Endothelial cell of umbilical vein (primary cell): ENCODE measurements at regions not wholly inside any gene's neighbourhood (a gene's known extent, or its start where the extent isn't known, plus 50 kb on each side); places are given as distances from the start of the nearest gene placed in this dataset.

Experiments
- BruUV-seq: library from RNA; stranded (reverse); fragments of 400-500 nt; replicated peaks from 2 replicates; lab custom pipeline; 2021; lab: Mats Ljungman, UMichigan
- CTCF ChIA-PET: fragments of 300-600, 350-600 bp; sonication (Branson Sonifier 250); formaldehyde crosslinking; loops from one replicate; lab custom pipeline; 2021; ENCODE audit warnings: antibody characterized with exemption, inconsistent platforms; lab: Charles Lee
- POLR2A ChIA-PET: fragments of 300-600, 350-600 bp; sonication (Branson Sonifier 250); formaldehyde crosslinking; loops from one replicate; lab custom pipeline; 2021; ENCODE audit warnings: antibody characterized with exemption, inconsistent platforms; lab: Charles Lee
- DNase-seq: peaks from one replicate; pipeline ENCODE4 v3.0.0-alpha.2; 2011; ENCODE audit warnings: low read depth, low spot score
- FAIRE-seq: peaks from 2 replicates; lab custom pipeline; 2011; peaks lifted over from hg19 to GRCh38; lab: Jason Lieb, UNC
- H2AFZ ChIP-seq: 2 replicates; pipeline ENCODE4 v1.6.0; 2012; ENCODE audit warnings: low read depth, low read length, control low read depth, inconsistent platforms
- H3K27ac ChIP-seq: 2 replicates; pipeline ENCODE4 v1.5.1; 2011; ENCODE audit warnings: low read depth, mild to moderate bottlenecking, control low read depth, low read length, moderate library complexity; ENCODE audit not compliant: insufficient read depth
- H3K27me3 ChIP-seq, 2 experiments: 2 replicates each; pipeline versions ENCODE4 v1.6.0 to v1.6.1; 2011; ENCODE audit warnings: low read length in 2 of 2, mixed read lengths in 1 of 2; ENCODE audit not compliant: control insufficient read depth in 2 of 2, insufficient read depth in 2 of 2
- H3K36me3 ChIP-seq, 2 experiments: 2 replicates in 1 of 2; 3 replicates in 1 of 2; pipeline ENCODE4 v1.5.1; 2011; ENCODE audit warnings: low read length in 2 of 2, mild to moderate bottlenecking in 1 of 2, moderate library complexity in 1 of 2; ENCODE audit not compliant: control insufficient read depth in 2 of 2, insufficient read depth in 2 of 2; ENCODE audit errors: extremely low read depth in 1 of 2
- H3K4me1 ChIP-seq: 3 replicates; pipeline ENCODE4 v1.5.1; 2011; ENCODE audit warnings: mild to moderate bottlenecking, low read length; ENCODE audit not compliant: control insufficient read depth, insufficient read depth; ENCODE audit errors: extremely low read depth
- H3K4me2 ChIP-seq: 2 replicates; pipeline ENCODE4 v1.6.1; 2011; ENCODE audit warnings: low read length, control low read depth, mixed read lengths; ENCODE audit not compliant: insufficient read depth
- H3K4me3 ChIP-seq, 3 experiments: fragments of 200-600 bp in 1 of 3; sonication (generic), shearing (Covaris generic) in 1 of 3; replicated peaks in 1 of 3; 2 replicates each; pipeline ENCODE4 v1.5.1; 2011 to 2016; ENCODE audit warnings: control low read depth in 3 of 3, low read length in 3 of 3, mild to moderate bottlenecking in 2 of 3, inconsistent platforms in 1 of 3, low read depth in 1 of 3, moderate library complexity in 1 of 3; ENCODE audit not compliant: insufficient read depth in 1 of 3
- H3K79me2 ChIP-seq: 2 replicates; pipeline ENCODE4 v1.6.0; 2012; ENCODE audit warnings: low read length, inconsistent platforms; ENCODE audit not compliant: control insufficient read depth, insufficient read depth
- H3K9ac ChIP-seq: replicated peaks from 2 replicates; pipeline ENCODE3; 2011; ENCODE audit warnings: low read length, control low read depth; ENCODE audit not compliant: insufficient read depth; ENCODE audit errors: extremely low read depth
- H3K9me1 ChIP-seq: replicated peaks from 3 replicates; pipeline ENCODE4 v1.6.0; 2011; ENCODE audit warnings: mild to moderate bottlenecking, low read length; ENCODE audit not compliant: control insufficient read depth, insufficient read depth; ENCODE audit errors: extremely low read depth
- H3K9me3 ChIP-seq: replicated peaks from 2 replicates; pipeline ENCODE4 v1.5.1; 2012; ENCODE audit warnings: low read length, inconsistent platforms; ENCODE audit not compliant: control insufficient read depth, insufficient read depth
- H4K20me1 ChIP-seq: replicated peaks from 2 replicates; pipeline ENCODE3; 2011; ENCODE audit warnings: mild to moderate bottlenecking, low read length; ENCODE audit not compliant: control insufficient read depth, insufficient read depth; ENCODE audit errors: extremely low read depth
- CTCF ChIP-seq, 2 donors: IDR thresholded peaks; 1 replicate in 1 of 2; 2 replicates in 1 of 2; pipeline ENCODE4 v1.5.1; 2011; ENCODE audit warnings: low read length in 2 of 2, mild to moderate bottlenecking in 2 of 2, moderate library complexity in 2 of 2, control low read depth in 1 of 2, inconsistent platforms in 1 of 2, low read depth in 1 of 2; ENCODE audit not compliant: insufficient read depth in 1 of 2; ENCODE audit errors: extremely low read depth in 1 of 2
- EZH2 ChIP-seq: IDR thresholded peaks from 2 replicates; pipeline ENCODE4 v1.6.1; 2012; ENCODE audit warnings: borderline replicate concordance, low read depth, mild to moderate bottlenecking, moderate library complexity, low read length, inconsistent platforms; ENCODE audit not compliant: severe bottlenecking
- FOS ChIP-seq: IDR thresholded peaks from 2 replicates; pipeline ENCODE4 v1.6.1; 2011; ENCODE audit warnings: mild to moderate bottlenecking, low read length, moderate library complexity, borderline replicate concordance; ENCODE audit not compliant: insufficient read depth
- GATA2 ChIP-seq: IDR thresholded peaks from 2 replicates; pipeline ENCODE4 v1.7.0; 2011; ENCODE audit warnings: low read depth, mild to moderate bottlenecking, moderate library complexity, mixed read lengths, low read length; ENCODE audit not compliant: insufficient read length, insufficient read depth
- JUN ChIP-seq: IDR thresholded peaks from 2 replicates; pipeline ENCODE4 v1.6.1; 2011; ENCODE audit warnings: borderline replicate concordance, low read depth; ENCODE audit not compliant: insufficient read length, insufficient read depth
- MAX ChIP-seq: IDR thresholded peaks from 2 replicates; pipeline ENCODE4 v1.6.1; 2011; ENCODE audit not compliant: insufficient read depth, insufficient read length
- MYC ChIP-seq: IDR thresholded peaks from one replicate; pipeline ENCODE4 v1.6.1; 2011; ENCODE audit warnings: mild to moderate bottlenecking, low read depth, low read length
- POLR2A ChIP-seq: IDR thresholded peaks from 2 replicates; pipeline ENCODE4 v1.6.1; 2012; ENCODE audit warnings: low read depth, mild to moderate bottlenecking, control low read depth, low read length
- POLR2AphosphoS5 ChIP-seq: IDR thresholded peaks from 2 replicates; pipeline ENCODE4 v1.6.1; 2012; ENCODE audit warnings: low read depth, mild to moderate bottlenecking, control low read depth, low read length, moderate library complexity; ENCODE audit not compliant: insufficient read depth
- dilution Hi-C: fragments of 300-500 bp; cut with MboI; formaldehyde crosslinking; loops from one replicate; pipeline ENCODE4 v1.15.0; 2019; ENCODE audit warnings: low sequenced_read_pairs; ENCODE audit not compliant: extremely low pct_ligation_motif_present
- intact Hi-C: fragments of 100-400 bp; cut with micrococcal nuclease; formaldehyde crosslinking; loops from one replicate; pipeline ENCODE4 v1.10.0; 2022

GRCh38 chr2:216932113-216932862 lies 72.4 kb upstream of the TNP1 start:
- ChIA-PET CTCF (interaction anchor here (1.4 kb wide), 1 partner anchor 11 kb away, joined by 3 read pairs; no protein-coding TSS in a partner anchor), POLR2A (no interaction called here)
- BruUV-seq: no TSS peak
- intact Hi-C loops: no loop called here
- H3K4me2 ChIP-seq: no peak overlapping the region
- H4K20me1 ChIP-seq: no peaks in the 10 kb centered on the region
- no peak overlapping the region for H3K9ac ChIP-seq
- no peak overlapping the region for H3K27ac ChIP-seq
- no peaks in the 10 kb centered on the region for H3K4me1 ChIP-seq
- no peak overlapping the region for H3K4me3 ChIP-seq
- no peak overlapping the region for H2AFZ ChIP-seq
- no peaks in the 10 kb centered on the region for H3K79me2 ChIP-seq
- no peaks in the 10 kb centered on the region for H3K27me3 ChIP-seq
- DNase-seq (no peak), FAIRE-seq (no peak)
- TF ChIP-seq GATA2 (no peak), EZH2 (no peak), POLR2A (no peak)
- H3K36me3 ChIP-seq: no peaks in the 10 kb centered on the region
- H3K9me3 ChIP-seq: no peaks in the 10 kb centered on the region
- dilution Hi-C loops: no loop called here
- no peaks in the 10 kb centered on the region for H3K9me1 ChIP-seq

- Histone ChIP-seq H3K27ac (no peak overlapping the region), H2AFZ (no peak overlapping the region), H3K9ac (no peak overlapping the region), H3K9me3 (no peaks in the 10 kb centered on the region), H3K4me2 (no peak overlapping the region), H3K4me1 (no peaks in the 10 kb centered on the region), H3K36me3 (no peaks in the 10 kb centered on the region), H3K79me2 (no peaks in the 10 kb centered on the region), H3K4me3 (no peak overlapping the region), H3K9me1 (no peaks in the 10 kb centered on the region), H4K20me1 (no peaks in the 10 kb centered on the region), H3K27me3 (no peaks in the 10 kb centered on the region)
- intact Hi-C loops (no loop called here), dilution Hi-C loops (no loop called here)
- FAIRE-seq (no peak), DNase-seq (no peak)
- ChIA-PET CTCF (interaction anchor here (1.0 kb wide), 1 partner anchor 236 kb away, joined by 3 read pairs; no protein-coding TSS in a partner anchor), POLR2A (no interaction called here)
- TF ChIP-seq FOS (no peak), MAX (no peak), POLR2AphosphoS5 (no peak), POLR2A (no peak), CTCF (IDR thresholded peaks at IDR 0.05; ENCODE audit: extremely low read depth in 1 of 2, insufficient read depth in 1 of 2, low read depth in 1 of 2, low read length in 2 of 2) (no peak), EZH2 (no peak), GATA2 (no peak), JUN (no peak), MYC (no peak)
- BruUV-seq: no TSS peak
Measured at GRCh38 chr2:216930716-216931115, 70.9 kb upstream of the TNP1 start.
